T-helper 2 cell treated with Interferon-gamma antibody and Interleukin-4, amounts not matched to agents 100 ng/mL and 5 ng/mL, for 36 hours (primary cell): ENCODE measurements at regions not wholly inside any gene's neighbourhood (a gene's known extent, or its start where the extent isn't known, plus 50 kb on each side); places are given as distances from the start of the nearest gene placed in this dataset.
"Not testable (repeated sequence)": the region's sequence is repeated elsewhere in the genome, so short reads cannot be mapped to it uniquely, and the experiment has no call there.

Experiments used
- intact Hi-C: fragments of 100-400 bp; cut with micrococcal nuclease; formaldehyde crosslinking; loops from one replicate; pipeline ENCODE4 v1.15.1; 2023

DNA sequence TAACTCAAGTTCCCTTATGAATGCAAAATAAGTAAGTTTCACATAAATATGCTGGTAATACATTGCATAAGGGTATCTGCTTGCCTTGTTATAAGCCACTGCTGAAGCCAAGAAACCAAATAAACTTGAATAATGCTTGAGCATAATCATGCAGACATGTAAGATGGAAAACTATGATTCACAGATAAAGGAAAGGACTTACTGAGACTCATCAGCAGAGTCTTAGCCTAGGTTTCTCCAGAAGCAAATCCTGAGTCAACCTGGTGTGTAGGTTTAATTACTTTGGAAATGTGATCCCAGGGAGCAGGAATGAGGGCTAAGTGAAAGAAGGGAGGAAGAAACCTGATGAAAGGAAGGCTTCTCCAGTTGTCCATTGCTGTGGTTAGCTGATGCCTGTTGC, 107.7 kb upstream of the BTG1 start:
- intact Hi-C loops: no loop called here

GRCh38 chr12:92248977-92249376, 103.3 kb upstream of the BTG1 start:
- intact Hi-C loops: no loop called here

DNA sequence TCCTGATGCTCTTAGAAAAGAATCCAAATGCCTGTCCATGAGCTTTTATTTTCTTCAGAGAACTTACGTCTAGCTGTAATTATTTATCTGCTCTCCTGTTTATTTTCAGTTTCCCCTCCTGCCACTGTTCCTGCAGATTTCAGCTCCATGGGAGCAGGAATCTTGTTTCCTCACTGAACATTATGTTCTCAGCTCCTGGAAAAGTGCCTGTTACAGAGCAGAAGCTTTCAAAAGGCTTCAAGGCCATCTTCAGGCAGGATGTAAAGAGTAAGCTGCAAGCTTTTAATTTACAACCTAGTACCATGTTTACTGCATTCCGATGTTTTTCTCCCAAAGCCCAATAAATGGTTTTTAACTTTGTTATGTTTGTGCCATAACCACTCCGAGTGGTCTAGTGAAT, 98.4 kb upstream of the BTG1 start:
- intact Hi-C loops: no loop called here

GRCh38 chr12:92242907-92243306, 97.3 kb upstream of the BTG1 start:
- intact Hi-C loops: no loop called here

DNA sequence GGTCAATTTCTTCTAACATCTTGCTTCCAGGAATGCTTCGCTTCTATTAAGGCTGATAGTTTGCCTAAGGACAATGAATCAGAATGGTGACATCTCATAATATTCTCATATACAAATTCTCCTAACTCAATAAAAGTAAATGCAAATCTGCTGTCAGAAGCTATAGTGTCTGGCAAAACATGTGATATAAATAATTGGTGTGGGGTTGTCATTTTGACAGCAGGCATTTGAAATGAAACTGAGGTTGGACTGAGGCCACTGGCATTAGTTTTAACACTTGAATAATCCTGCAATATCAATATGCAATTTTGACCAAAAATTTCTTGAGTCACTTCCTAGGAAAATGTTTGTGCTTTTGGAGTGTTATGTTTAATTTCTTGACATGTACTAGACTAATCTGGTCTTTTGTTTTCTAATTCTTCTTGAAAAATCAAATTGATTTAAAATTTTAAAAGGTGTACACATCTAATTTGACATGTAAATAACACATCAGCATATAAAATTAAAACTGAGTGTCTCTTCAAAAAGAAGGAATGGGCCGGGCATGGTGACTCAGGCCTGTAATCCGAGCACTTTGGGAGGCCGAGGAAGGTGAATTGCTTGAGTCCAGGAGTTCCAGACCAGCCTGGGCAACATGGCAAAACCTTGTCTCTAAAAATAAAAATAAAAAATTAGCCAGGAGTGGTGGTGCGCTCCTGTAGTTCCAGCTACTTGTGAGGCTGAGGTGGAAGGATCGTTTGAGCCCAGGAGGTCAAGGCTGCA, 92.3 kb upstream of the BTG1 start:
- intact Hi-C loops: no loop called here

DNA sequence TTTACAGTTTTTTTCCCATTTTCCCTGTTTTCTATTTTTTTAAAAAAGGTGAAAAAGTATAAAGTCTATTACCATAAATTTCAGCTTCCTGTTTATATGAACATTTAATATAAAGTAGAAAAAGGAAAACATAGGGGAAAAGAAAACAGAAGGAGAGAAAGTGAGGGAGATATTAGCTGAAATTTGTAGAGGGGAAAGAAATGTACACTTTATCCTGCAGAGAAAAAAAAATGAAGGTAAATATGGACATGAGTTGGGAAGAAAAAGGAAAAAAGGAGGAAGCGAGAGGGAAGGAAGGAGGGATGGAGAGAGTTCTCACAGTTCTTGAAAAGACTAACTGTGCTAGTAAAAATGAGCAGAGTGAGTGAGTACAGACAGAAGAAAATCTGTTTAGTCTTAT, 91.6 kb upstream of the BTG1 start:
- intact Hi-C loops: no loop called here

DNA sequence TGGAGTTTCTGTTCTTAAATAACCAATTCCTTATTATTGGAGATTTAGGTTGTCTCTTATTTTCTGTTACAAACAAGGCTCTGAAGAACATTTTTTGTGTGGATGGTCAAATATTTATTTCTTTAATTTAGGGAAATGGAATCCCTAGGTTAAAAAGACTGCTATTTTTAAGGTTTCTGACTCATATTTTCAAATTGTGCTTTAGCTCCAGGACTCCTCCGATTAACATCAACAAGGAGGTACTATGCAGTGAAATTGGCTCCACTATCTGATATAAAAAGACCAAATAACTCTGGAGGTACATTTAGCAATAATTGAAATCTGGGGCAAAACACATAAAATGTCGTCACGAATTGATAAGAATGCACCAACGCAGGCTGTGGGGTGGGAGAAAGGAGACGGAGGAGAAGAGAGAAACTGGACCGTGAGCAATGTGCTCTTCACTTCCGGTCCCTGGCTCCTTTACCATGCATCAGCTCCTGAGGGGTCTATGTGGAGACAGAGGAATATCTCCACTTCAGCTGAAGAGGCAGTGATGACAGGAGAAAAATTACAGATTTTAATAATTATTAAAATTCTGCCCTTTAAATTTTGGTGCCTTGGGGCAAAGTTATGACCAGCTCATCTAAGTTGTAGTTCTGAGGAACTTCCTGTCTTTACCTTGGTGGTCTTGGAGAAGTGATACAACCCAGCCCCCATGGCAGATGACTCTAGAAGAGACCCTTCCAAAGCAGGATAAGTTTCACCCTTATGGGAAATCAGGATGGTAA, 90.2 kb upstream of the BTG1 start:
- intact Hi-C loops: no loop called here

DNA sequence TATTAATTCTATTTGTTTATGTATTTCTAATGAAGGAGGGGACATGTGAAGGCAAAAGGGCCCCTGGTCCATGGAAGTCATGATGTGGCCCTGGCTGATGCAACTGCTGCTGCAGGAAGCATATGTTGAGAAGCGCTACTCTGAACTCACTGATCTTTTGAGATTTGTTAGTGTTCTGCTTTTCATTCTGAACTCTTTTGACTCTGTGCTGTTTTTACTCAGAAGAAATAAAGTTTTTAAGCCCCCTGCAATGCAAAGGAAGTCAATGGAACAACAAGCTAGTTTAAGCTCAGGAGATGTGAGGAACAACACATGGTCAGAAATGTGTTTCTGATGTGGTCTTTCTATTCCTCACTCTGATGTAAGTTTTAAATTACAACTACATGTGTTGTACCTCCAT, 88.9 kb upstream of the BTG1 start:
- intact Hi-C loops: no loop called here

DNA sequence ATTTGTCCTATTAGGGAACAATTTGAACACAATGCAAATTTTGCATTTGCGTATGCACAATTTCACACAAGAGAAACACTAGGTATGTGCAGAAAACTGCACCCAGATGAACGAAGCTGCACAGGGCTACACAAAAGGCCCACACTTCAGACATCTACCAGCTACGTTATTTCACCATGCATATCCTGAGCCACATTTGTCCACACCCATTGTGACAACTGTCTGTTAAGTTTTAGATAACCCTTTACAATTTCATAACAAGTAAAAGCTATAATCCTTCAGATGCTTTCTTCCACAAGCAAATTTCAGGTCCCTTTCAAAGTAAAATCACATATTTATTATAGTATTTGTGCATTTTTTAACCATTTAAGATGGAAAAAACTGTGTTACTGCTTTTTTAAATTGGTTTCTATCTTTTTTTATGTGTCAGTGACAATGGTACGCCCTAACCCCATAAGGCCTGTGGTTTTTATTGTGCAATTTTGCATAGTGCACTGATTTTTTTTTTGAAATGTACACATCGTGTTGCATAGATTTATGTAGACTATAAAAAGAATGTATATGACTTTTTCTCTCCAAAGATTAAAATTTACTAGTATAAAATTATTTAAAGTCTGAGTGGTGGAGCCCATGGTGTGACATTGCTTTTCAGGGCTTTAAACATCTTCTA, 87.8 kb upstream of the BTG1 start:
- intact Hi-C loops: no loop called here

- intact Hi-C loops: not testable (repeated sequence)
These were observed 86.8 kb upstream of the BTG1 start for GRCh38 chr12:92232371-92232932.

GRCh38 chr12:92231945-92232344, 86.3 kb upstream of the BTG1 start:
- intact Hi-C loops: not testable (repeated sequence)

- intact Hi-C loops: not testable (repeated sequence)
These were observed 85.9 kb upstream of the BTG1 start for GRCh38 chr12:92231532-92231931.

DNA sequence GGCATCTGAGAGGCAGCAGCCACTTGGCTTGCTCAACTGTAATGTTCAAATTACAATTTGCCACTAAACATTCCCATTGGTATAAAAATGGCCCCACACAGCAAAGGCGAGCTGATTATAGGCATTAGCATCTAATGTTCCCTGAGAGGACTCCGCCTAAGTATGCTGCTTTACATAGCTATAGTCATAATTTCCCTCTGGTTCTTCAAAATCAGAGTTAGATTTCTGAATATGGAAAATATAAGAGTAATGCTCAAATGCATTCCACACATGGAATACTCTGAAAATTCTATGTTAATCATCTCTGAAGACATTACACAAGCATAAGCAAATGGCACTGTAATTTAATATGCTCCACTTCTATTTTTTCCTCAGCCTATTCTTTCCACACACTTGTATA, 83.7 kb upstream of the BTG1 start:
- intact Hi-C loops: no loop called here

DNA sequence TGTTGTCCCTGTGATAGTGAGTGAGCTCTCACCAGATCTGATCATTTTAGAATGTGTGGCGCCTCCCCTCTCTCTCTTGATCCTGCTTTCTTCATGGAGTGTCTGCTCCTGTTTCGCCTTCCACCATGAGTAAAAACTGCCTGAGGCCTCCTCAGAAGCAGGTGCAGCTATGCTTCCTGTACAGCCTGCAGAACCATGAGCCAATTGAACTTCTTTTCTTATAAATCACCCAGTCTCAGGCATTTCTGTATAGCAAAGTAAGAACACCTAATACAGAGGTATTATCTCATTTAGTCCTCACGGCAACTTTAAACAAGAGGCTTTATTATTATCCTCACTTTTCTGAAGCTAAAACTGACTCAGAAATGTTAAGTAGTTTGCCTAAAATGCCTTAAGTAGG, 81.3 kb upstream of the BTG1 start:
- intact Hi-C loops: no loop called here

GRCh38 chr12:92226071-92226661, 80.5 kb upstream of the BTG1 start:
- intact Hi-C loops: no loop called here

GRCh38 chr12:92224685-92225331, 79.2 kb upstream of the BTG1 start:
- intact Hi-C loops: no loop called here

- intact Hi-C loops: no loop called here
These were observed 77.8 kb upstream of the BTG1 start for GRCh38 chr12:92223481-92223880.

GRCh38 chr12:92221656-92222315, 76.1 kb upstream of the BTG1 start:
- intact Hi-C loops: no loop called here

DNA sequence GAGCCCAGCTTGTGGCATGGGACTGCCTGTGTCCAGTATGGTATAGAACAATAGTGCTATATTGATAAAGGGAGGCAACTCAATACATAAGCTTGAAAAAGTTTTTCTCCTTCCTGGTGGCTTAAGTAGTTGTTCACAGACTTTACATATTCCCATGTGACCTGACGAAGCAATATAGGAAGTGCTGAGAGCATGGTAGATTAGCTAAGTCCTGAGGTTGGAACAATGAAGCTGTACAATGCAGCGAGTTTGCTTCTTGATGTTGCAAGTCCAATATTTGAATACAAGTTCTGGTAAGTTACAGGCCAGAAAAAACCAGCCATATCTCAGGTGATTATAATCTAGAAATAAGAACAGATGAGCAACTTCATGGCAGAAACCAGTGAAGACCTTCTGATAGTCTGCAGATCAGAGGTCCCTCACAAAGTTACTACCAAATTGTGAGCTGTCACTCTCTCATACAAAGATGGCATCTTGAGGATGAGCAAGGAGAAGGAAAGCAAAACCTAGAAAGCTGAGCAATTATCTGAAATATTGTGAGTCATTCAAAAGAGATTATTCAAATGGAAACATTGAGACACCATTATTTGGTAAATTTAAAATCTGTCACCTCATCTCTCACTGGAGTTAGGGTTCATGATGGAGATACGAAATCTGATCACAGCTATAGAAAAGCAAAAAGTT, 72.9 kb upstream of the BTG1 start:
- intact Hi-C loops: loop anchor here (1.0 kb wide), 1 partner anchor 8 kb away; no protein-coding TSS in a partner anchor

DNA sequence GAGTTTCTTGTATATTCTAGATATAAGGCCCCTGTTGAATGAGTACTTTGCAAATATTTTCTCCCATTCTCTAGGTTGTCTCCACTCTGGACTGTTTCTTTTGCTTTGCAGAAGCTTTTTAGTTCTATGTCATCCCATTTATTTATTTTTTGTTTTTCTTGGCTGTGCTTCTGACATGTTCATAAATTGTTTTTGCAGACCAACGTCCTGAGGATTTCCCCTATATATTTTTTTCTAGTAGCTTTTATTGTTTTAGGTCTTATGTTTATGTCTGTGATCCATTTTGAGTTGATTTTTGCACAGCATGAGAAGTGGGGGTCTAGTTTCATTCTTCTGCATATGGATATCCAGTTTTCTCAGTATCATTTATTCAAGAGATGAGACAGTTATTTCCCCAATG, 70.4 kb upstream of the BTG1 start:
- intact Hi-C loops: no loop called here
